ENCODE measurements at regions not wholly inside any gene's neighbourhood (a gene's known extent, or its start where the extent isn't known, plus 50 kb on each side); places are given as distances from the start of the nearest gene placed in this dataset.

- DNase-seq = no peak
These were observed 611.0 kb downstream of the KCTD8 start for GRCh38 chr4:43837604-43838003.

- DNase-seq = no peak
These were observed 606.0 kb downstream of the KCTD8 start for GRCh38 chr4:43842594-43842993.

- DNase-seq = no peak
These were observed 605.1 kb downstream of the KCTD8 start for GRCh38 chr4:43843501-43843900.

- no peak for DNase-seq
These were observed 602.5 kb downstream of the KCTD8 start for GRCh38 chr4:43846111-43846587.

- DNase-seq = no peak
These were observed 594.9 kb downstream of the KCTD8 start for GRCh38 chr4:43853565-43854264.

- DNase-seq = peak; percentile 18
These were observed 593.3 kb downstream of the KCTD8 start for GRCh38 chr4:43855283-43855682.

GRCh38 chr4:43864616-43865146 lies 583.9 kb downstream of the KCTD8 start:
- no peak for DNase-seq

- DNase-seq = no peak
These were observed 580.7 kb downstream of the KCTD8 start for GRCh38 chr4:43867908-43868307.

GRCh38 chr4:43875655-43876054 lies 573.0 kb downstream of the KCTD8 start:
- DNase-seq = no peak

GRCh38 chr4:43882470-43882869 lies 566.1 kb downstream of the KCTD8 start:
- no peak for DNase-seq

- DNase-seq = no peak
These were observed 562.4 kb downstream of the KCTD8 start for GRCh38 chr4:43886196-43886595.

GRCh38 chr4:43898836-43899235 lies 549.8 kb downstream of the KCTD8 start:
- DNase-seq = no peak

GRCh38 chr4:43903456-43903855 lies 545.2 kb downstream of the KCTD8 start:
- no peak for DNase-seq

- DNase-seq = no peak
These were observed 530.2 kb downstream of the KCTD8 start for GRCh38 chr4:43918377-43918776.

- no peak for DNase-seq
These were observed 516.2 kb downstream of the KCTD8 start for GRCh38 chr4:43932448-43932847.

- DNase-seq = no peak
These were observed 504.6 kb downstream of the KCTD8 start for GRCh38 chr4:43943998-43944397.

GRCh38 chr4:43959976-43960375 lies 488.6 kb downstream of the KCTD8 start:
- no peak for DNase-seq

- no peak for DNase-seq
These were observed 480.6 kb downstream of the KCTD8 start for GRCh38 chr4:43968011-43968410.

- DNase-seq = no peak
These were observed 465.0 kb downstream of the KCTD8 start for GRCh38 chr4:43983610-43984009.

GRCh38 chr4:43987331-43987944 lies 461.2 kb downstream of the KCTD8 start:
- no peak for DNase-seq

- DNase-seq = no peak
These were observed 458.1 kb downstream of the KCTD8 start for GRCh38 chr4:43990551-43990950.

GRCh38 chr4:43990963-43991362 lies 457.6 kb downstream of the KCTD8 start:
- DNase-seq = no peak

- no peak for DNase-seq
These were observed 456.1 kb downstream of the KCTD8 start for GRCh38 chr4:43992552-43992951.

- no peak for DNase-seq
These were observed 455.3 kb downstream of the KCTD8 start for GRCh38 chr4:43993196-43993902.
